ENCODE measurements at regions not wholly inside any gene's neighbourhood (a gene's known extent, or its start where the extent isn't known, plus 50 kb on each side); places are given as distances from the start of the nearest gene placed in this dataset.

DNA sequence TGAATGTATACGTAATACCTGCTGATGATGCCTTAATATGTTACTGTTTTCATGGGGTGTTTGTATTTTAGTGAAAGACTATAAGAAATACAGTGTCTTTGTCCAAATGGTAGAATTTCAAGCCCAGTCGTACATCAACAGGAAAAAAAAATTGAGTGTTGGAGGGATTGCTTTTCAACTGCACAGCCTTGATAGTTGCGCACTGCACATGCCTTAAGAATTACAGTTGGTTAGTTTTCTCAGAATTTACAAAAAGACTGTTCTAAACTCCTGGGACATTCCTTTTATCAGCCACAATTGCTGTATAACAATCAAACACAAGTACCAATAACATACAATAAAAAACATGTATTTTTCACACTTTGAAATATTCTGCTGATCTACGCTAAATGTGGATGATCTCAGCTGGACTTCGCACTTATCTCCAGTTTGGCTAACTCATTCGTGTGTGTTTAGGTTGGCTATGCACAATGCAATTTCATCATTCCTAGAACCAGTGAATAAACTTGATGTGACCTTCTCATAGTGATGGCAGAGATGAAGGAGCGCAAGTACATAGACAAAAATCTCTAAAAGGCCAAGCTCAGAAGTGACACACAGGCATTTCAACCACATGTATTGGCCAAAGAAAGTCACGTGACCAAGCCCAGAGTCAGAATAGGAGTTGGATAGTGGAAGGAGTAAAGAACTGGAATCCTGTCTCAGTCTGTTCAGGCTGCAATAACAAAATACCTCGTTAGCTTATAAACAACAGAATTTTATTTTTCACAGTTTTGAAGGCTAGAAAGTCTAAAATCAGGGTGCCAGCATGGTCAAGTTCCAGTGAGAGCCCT is 152.3 kb downstream of the IPMK start:
- TF ChIP-seq CTCF (IDR thresholded peaks at IDR 0.05) (no peak), POLR2A (IDR thresholded peaks at IDR 0.05) (no peak)
